GM21360 (cell line): ENCODE measurements at regions not wholly inside any gene's neighbourhood (a gene's known extent, or its start where the extent isn't known, plus 50 kb on each side); places are given as distances from the start of the nearest gene placed in this dataset.
"Not testable (repeated sequence)": the region's sequence is repeated elsewhere in the genome, so short reads cannot be mapped to it uniquely, and the experiment has no call there.

Experiments
- ATAC-seq: cut with Tn5 transposase; IDR thresholded peaks from one replicate; pipeline ENCODE4 v1.9.1; 2021; ENCODE audit warnings: mild to moderate bottlenecking, moderate library complexity; ENCODE audit not compliant: unreplicated experiment

- ATAC-seq = no peak
Measured at GRCh38 chr13:44147648-44148047, 226.0 kb upstream of the SERP2 start.

GRCh38 chr13:44148159-44148914 lies 225.3 kb upstream of the SERP2 start:
- ATAC-seq = no peak

- ATAC-seq = not testable (repeated sequence)
Measured at GRCh38 chr13:44149231-44149630, 224.4 kb upstream of the SERP2 start.

- no peak for ATAC-seq
Measured at GRCh38 chr13:44149821-44150220, 223.8 kb upstream of the SERP2 start.

GRCh38 chr13:44151474-44151873 lies 222.2 kb upstream of the SERP2 start:
- no peak for ATAC-seq

GRCh38 chr13:44153496-44153895 lies 220.1 kb upstream of the SERP2 start:
- no peak for ATAC-seq

- ATAC-seq = no peak
Measured at GRCh38 chr13:44155422-44156293, 218.0 kb upstream of the SERP2 start.

- no peak for ATAC-seq
Measured at GRCh38 chr13:44156294-44156658, 217.3 kb upstream of the SERP2 start.

GRCh38 chr13:44157606-44158005 lies 216.0 kb upstream of the SERP2 start:
- ATAC-seq = no peak

- ATAC-seq = no peak
Measured at GRCh38 chr13:44158098-44158521, 215.5 kb upstream of the SERP2 start.

- ATAC-seq = no peak
Measured at GRCh38 chr13:44158881-44159632, 214.6 kb upstream of the SERP2 start.

GRCh38 chr13:44159633-44160279 lies 213.9 kb upstream of the SERP2 start:
- no peak for ATAC-seq

- ATAC-seq = no peak
Measured at GRCh38 chr13:44160591-44161191, 212.9 kb upstream of the SERP2 start.

GRCh38 chr13:44163108-44163507 lies 210.5 kb upstream of the SERP2 start:
- no peak for ATAC-seq

- ATAC-seq = no peak
Measured at GRCh38 chr13:44165221-44165888, 208.3 kb upstream of the SERP2 start.

- no peak for ATAC-seq
Measured at GRCh38 chr13:44165889-44166496, 207.6 kb upstream of the SERP2 start.

GRCh38 chr13:44169018-44169911 lies 204.4 kb upstream of the SERP2 start:
- ATAC-seq = no peak

- no peak for ATAC-seq
Measured at GRCh38 chr13:44170731-44171130, 202.9 kb upstream of the SERP2 start.

- no peak for ATAC-seq
Measured at GRCh38 chr13:44171156-44171555, 202.5 kb upstream of the SERP2 start.
